NCI-H2196 (cell line): ENCODE measurements at regions not wholly inside any gene's neighbourhood (a gene's known extent, or its start where the extent isn't known, plus 50 kb on each side); places are given as distances from the start of the nearest gene placed in this dataset.
"Not testable (repeated sequence)": the region's sequence is repeated elsewhere in the genome, so short reads cannot be mapped to it uniquely, and the experiment has no call there.

Experiments
- DNase-seq: peaks from one replicate; lab custom pipeline; 2025; ENCODE audit not compliant: unreplicated experiment; lab: John Stamatoyannopoulos, UW

DNA sequence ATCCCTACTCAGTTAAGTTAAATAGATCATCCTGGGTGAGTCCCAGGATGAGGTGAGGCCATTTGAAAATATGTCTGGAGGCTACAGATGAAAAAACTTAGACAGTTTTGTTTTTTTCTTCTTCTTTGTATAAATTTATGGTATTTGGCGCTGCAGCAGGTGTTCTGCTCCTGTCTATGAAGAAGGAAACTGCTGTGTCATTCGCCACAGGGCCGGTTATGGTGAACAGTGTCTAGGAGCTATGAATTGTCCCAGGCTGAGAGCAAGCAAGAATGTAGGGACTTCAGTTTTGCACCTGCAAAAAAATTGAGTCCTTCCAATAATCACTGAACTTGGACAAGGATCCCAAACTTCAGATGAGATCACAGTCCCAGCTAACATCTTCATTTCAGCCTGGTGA is 674.3 kb upstream of the RGS18 start:
- no peak for DNase-seq

GRCh38 chr1:191490303-191490702 is 668.0 kb upstream of the RGS18 start:
- no peak for DNase-seq

GRCh38 chr1:191495040-191495439 is 663.2 kb upstream of the RGS18 start:
- DNase-seq = no peak

GRCh38 chr1:191498318-191498717 is 659.9 kb upstream of the RGS18 start:
- no peak for DNase-seq

GRCh38 chr1:191498825-191499224 is 659.4 kb upstream of the RGS18 start:
- no peak for DNase-seq

DNA sequence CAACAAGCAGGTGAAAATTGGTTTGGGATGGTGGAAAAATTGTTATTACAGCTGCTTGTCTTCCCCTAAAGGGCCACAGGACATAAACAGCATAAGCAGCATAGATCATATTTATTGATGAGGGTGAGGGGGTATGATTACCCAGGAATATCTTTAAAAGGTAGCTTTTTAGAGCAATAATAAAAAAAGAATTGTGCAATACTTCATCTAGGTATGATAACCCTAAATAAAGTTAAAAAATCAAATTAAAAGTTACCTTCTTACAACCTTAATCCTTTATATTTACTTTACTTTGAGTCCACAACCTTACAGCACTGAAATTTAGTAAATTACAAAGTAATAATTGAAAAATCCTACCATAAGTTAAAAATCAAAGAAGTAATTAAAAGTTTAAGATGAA is 653.3 kb upstream of the RGS18 start:
- DNase-seq = no peak

- DNase-seq = no peak
Measured at GRCh38 chr1:191508239-191508638, 650.0 kb upstream of the RGS18 start.

GRCh38 chr1:191511480-191511879 is 646.8 kb upstream of the RGS18 start:
- DNase-seq = not testable (repeated sequence)

DNA sequence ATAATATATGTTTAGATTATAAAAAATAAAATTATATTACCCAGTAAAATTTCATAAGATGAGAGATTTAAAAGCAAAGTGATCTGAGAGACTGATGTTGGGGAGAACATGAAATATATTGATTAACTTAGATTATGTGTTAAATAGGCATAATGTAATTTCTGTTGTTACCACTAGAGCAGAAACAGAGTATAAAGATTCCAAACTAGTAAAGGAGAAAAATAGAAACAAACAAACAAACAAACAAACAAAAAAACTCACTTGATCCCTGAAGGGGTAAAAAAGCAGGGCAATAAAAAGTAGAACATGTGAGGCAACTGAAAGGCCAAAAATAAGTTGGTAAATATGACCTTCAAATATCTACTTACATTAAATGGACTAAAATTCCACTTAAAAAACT is 640.4 kb upstream of the RGS18 start:
- DNase-seq = no peak

DNA sequence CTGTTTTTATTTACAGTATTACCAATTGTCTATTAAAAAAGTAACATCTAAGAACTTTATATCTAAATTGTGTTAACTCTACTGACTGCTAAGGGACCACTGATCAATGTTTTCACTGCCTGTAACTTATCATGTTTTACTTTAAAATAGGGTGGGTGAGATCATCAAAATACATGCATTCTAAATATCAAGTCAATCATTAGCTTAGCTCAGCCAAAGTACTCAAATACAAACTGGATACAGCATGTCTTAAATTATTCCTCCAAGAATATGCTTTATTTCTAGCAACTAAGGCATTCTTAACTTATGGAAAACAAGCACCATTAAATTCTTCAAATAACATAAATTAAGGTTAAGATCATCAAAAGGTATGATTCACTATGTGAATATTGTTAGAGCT is 638.7 kb upstream of the RGS18 start:
- DNase-seq = no peak

- no peak for DNase-seq
Measured at GRCh38 chr1:191520345-191520744, 637.9 kb upstream of the RGS18 start.

- not testable (repeated sequence) for DNase-seq
Measured at GRCh38 chr1:191525944-191526343, 632.3 kb upstream of the RGS18 start.

GRCh38 chr1:191528275-191528674 is 630.0 kb upstream of the RGS18 start:
- no peak for DNase-seq

GRCh38 chr1:191530928-191531327 is 627.3 kb upstream of the RGS18 start:
- no peak for DNase-seq

- no peak for DNase-seq
Measured at GRCh38 chr1:191533254-191533653, 625.0 kb upstream of the RGS18 start.

DNA sequence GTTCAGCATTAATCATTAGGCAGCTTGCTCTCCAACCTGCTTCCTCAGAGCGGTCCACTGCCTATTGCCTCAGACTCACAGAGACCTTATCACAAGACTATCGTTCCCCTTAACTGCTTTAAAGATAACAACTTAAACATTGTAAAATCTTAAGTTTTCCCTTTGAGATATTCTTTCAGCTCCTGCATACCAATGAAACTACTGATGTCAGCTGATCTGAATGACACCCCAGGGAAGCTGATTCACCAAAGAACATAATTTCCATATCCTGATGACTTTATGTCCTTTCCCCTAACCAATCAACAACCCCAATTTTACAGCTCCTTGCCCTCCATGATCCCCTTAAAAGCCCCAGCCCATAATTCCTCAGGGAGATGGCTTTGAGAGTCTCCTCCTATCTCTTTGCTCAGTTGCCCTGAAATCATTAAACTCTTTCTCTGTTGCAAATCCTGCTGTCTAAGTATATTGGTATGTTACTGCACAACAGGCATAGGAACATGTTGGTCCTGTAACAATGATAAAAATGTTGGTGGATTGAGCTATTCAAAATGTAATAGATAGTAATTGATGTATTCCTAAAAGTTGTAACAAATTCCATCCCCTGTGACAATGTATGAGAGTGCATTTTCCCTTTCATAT is 621.4 kb upstream of the RGS18 start:
- DNase-seq = no peak

GRCh38 chr1:191541758-191542157 is 616.5 kb upstream of the RGS18 start:
- DNase-seq = no peak

DNA sequence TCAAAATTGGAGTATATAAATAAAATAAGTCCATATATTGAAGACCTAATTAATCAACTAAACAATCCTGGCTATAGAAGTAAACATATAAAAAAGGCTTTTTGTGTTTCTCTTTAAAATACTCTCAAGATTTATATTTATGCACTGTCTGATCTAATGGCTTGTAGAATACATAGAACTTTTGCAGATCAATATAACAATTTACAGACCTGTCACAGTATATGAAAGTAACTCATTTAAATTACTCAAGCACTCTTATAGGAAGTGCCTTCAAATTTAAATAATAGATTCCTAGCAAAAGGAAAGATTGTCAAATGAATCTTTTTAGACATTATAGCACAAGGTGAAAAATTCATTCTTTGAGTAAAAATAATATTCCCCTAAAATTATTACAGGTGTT is 615.8 kb upstream of the RGS18 start:
- no peak for DNase-seq

DNA sequence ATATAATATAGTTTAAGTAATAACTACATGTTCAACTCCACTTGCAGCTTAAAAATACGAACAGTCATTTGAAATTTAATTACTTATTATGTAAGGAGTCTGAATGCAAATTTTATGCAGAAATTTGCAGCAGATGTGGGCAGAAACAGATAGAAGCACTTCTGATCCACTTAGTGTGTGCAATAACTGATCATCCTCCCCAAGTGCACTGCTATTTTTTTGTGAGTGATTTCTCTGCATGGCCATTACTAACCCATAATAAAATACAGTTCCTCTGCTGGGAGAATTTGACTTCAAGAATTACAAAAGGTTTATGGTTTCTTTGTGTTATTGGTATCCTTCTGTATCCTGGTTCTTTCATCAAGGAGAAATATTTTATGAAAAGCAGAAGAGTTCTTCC is 611.5 kb upstream of the RGS18 start:
- no peak for DNase-seq

GRCh38 chr1:191551019-191551418 is 607.2 kb upstream of the RGS18 start:
- no peak for DNase-seq

- DNase-seq = no peak
Measured at GRCh38 chr1:191558379-191558778, 599.9 kb upstream of the RGS18 start.

DNA sequence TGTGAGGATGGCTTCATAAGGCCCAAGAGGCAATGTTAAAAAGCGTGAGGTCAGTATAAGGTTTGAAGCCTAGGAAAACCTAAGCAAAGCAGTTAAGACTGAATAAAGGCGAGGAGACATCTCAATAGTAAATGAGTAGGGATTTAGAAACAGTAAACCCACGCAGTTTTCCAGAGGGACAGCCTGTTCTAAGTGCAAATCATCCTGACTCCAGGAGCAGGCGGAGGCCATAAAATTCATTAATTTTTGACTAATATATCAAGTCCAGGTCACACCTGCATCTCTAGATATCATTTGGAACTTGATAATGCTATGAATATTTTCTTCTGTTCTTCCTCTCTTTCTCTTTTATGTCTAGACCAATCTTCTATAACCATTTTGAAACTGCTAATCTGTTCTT is 597.0 kb upstream of the RGS18 start:
- DNase-seq = no peak

DNA sequence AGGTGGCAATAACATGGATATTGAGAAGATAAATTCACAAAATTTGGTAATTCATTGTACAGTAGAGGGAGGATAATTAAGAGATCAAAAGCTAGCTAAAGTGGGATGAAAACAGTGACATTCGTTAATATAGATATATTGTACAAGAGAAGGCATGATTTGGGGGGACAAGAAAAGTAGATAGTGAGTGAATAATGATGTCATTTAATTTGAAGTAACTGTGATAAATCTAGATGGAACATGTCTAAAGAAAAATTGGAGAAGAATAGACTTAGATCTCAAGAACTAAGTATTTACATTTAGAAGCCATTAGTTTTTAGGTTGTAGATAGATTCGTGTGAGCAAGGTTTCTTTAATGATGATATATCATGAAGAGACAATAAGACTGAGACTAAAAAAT is 594.0 kb upstream of the RGS18 start:
- DNase-seq = no peak

DNA sequence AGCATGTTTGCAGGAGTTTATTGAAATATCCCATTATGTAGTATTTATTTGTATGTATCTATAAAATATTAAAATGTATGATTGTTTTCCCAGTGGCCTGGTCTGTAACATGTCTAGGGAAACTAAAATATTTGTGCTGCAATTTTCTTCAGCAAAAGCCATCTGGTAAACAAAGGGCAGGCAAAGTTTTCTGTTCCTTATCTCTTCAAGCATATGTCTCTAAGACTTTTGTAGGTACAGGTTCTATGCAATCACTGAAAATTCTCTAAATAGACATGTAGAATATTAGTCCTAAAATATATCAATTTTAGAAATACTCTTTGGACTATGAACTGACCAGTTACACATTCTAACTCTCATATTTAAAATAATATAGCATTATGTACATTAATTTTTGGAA is 585.8 kb upstream of the RGS18 start:
- DNase-seq = no peak
